HepG2 (cell line): ENCODE measurements at regions not wholly inside any gene's neighbourhood (a gene's known extent, or its start where the extent isn't known, plus 50 kb on each side); places are given as distances from the start of the nearest gene placed in this dataset.

Experiments used
- ATAC-seq: fragments of 200-7000 bp; cut with Tn5 transposase; 3 replicates; pipeline ENCODE4 v1.9.1; 2020; ENCODE audit warnings: mild to moderate bottlenecking, moderate library complexity
- BruUV-seq: library from RNA; stranded (reverse); fragments of 400-500 nt; replicated peaks from 2 replicates; lab custom pipeline; 2021; lab: Mats Ljungman, UMichigan
- CTCF ChIA-PET: fragments of 300-600 bp; formaldehyde crosslinking; extraction: SDS; loops from one replicate; lab custom pipeline; 2021; ENCODE audit warnings: low total read pairs, inconsistent platforms, low intra/inter-chr PET ratio; lab: Yijun Ruan, JAX
- POLR2A ChIA-PET: fragments of 350-600 bp; sonication (Branson Sonifier 250); formaldehyde crosslinking; loops from one replicate; lab custom pipeline; 2020; ENCODE audit warnings: antibody characterized with exemption, inconsistent platforms; lab: Yijun Ruan, JAX
- DNase-seq: peaks from one replicate; pipeline ENCODE4 v3.0.0-alpha.2; 2015; ENCODE audit warnings: low spot score
- FAIRE-seq: peaks from 3 replicates; lab custom pipeline; 2011; peaks lifted over from hg19 to GRCh38; lab: Jason Lieb, UNC
- H2AFZ ChIP-seq: one replicate; pipeline ENCODE4 v1.6.1; 2011; ENCODE audit warnings: low read length, inconsistent platforms
- H3K27ac ChIP-seq: fragments of 300-600 bp; 3 replicates; pipeline ENCODE4 v1.8.0; 2011; ENCODE audit warnings: mixed run types, mild to moderate bottlenecking, mixed read lengths, low read length, inconsistent platforms; ENCODE audit not compliant: insufficient read depth; ENCODE audit errors: extremely low read length
- H3K27me3 ChIP-seq, 2 experiments: fragments of 200-600 bp in 1 of 2; 2 replicates in 1 of 2; 3 replicates in 1 of 2; pipeline versions ENCODE4 v1.6.0 to v1.8.0; 2011; ENCODE audit warnings: low read length in 2 of 2, mild to moderate bottlenecking in 2 of 2, moderate library complexity in 2 of 2, inconsistent platforms in 1 of 2; ENCODE audit not compliant: insufficient read depth in 2 of 2, control insufficient read depth in 1 of 2
- H3K36me3 ChIP-seq, 2 experiments: fragments of 200-600 bp in 1 of 2; replicated peaks in 1 of 2; 2 replicates in 1 of 2; 3 replicates in 1 of 2; pipeline versions ENCODE4 v1.5.1 to v1.8.0; 2011; ENCODE audit warnings: low read length in 2 of 2, inconsistent platforms in 1 of 2; ENCODE audit not compliant: insufficient read depth in 2 of 2, control insufficient read depth in 1 of 2
- H3K4me1 ChIP-seq: 2 replicates; pipeline ENCODE4 v1.5.1; 2012; ENCODE audit warnings: low read length, inconsistent platforms; ENCODE audit not compliant: insufficient read depth
- H3K4me2 ChIP-seq: 2 replicates; pipeline ENCODE4 v1.6.0; 2011; ENCODE audit warnings: low read depth, low read length, inconsistent platforms
- H3K4me3 ChIP-seq, 3 experiments: fragments of 200-600 bp in 1 of 3; sonication (generic), shearing (Covaris generic) in 1 of 3; replicated peaks in 1 of 3; 2 replicates each; pipeline ENCODE4 v1.5.1; 2011 to 2016; ENCODE audit warnings: low read length in 3 of 3, inconsistent platforms in 2 of 3, low read depth in 2 of 3, mild to moderate bottlenecking in 2 of 3, control low read depth in 1 of 3, mixed read lengths in 1 of 3; ENCODE audit not compliant: insufficient read depth in 1 of 3
- H3K79me2 ChIP-seq: one replicate; pipeline ENCODE4 v1.6.1; 2011; ENCODE audit warnings: low read length, inconsistent platforms; ENCODE audit not compliant: insufficient read depth
- H3K9ac ChIP-seq: 2 replicates; pipeline ENCODE4 v1.6.0; 2011; ENCODE audit warnings: mild to moderate bottlenecking, low read depth, low read length, inconsistent platforms; ENCODE audit not compliant: insufficient read depth
- H3K9me3 ChIP-seq: 2 replicates; pipeline ENCODE4 v1.5.1; 2012; ENCODE audit warnings: mild to moderate bottlenecking, low read length
- H4K20me1 ChIP-seq: 2 replicates; pipeline ENCODE4 v1.6.0; 2011; ENCODE audit warnings: inconsistent platforms, mild to moderate bottlenecking, low read length, moderate library complexity; ENCODE audit not compliant: insufficient read depth
- CAMTA2 ChIP-seq: sonication (generic); formaldehyde crosslinking; IDR thresholded peaks from 2 replicates; pipeline ENCODE4 v1.4.0; 2020; ENCODE audit warnings: mild to moderate bottlenecking, missing genetic modification reagents, borderline replicate concordance
- KDM2A ChIP-seq: sonication (generic); formaldehyde crosslinking; IDR thresholded peaks from 2 replicates; pipeline ENCODE4 v1.4.0; 2020; ENCODE audit warnings: low read depth, missing genetic modification reagents, borderline replicate concordance
- MAFK ChIP-seq, 2 experiments: IDR thresholded peaks in 1 of 2; conservative IDR thresholded peaks in 1 of 2; 2 replicates each; pipeline ENCODE4 v1.6.1; 2011; ENCODE audit warnings: improper control_type of control experiment in 2 of 2, low read length in 2 of 2
- NFYB ChIP-seq: sonication (generic); formaldehyde crosslinking; IDR thresholded peaks from 2 replicates; pipeline ENCODE4 v1.4.0; 2020; ENCODE audit warnings: missing genetic modification reagents
- RFXAP ChIP-seq: sonication (generic); formaldehyde crosslinking; IDR thresholded peaks from 2 replicates; pipeline ENCODE4 v1.4.0; 2020; ENCODE audit warnings: missing genetic modification reagents, borderline replicate concordance
- ZNF552 ChIP-seq: sonication (generic); formaldehyde crosslinking; IDR thresholded peaks from 2 replicates; pipeline ENCODE4 v1.9.0; 2022; ENCODE audit warnings: missing genetic modification reagents, mild to moderate bottlenecking, borderline replicate concordance
- ZNF572 ChIP-seq: sonication (generic); formaldehyde crosslinking; IDR thresholded peaks from 2 replicates; pipeline ENCODE4 v1.5.1; 2020; ENCODE audit warnings: mild to moderate bottlenecking, missing genetic modification reagents
- ZNF576 ChIP-seq: sonication (generic); formaldehyde crosslinking; IDR thresholded peaks from 2 replicates; pipeline ENCODE4 v1.4.0; 2020; ENCODE audit warnings: mild to moderate bottlenecking, missing genetic modification reagents
- WGBS: methylation state at CpG from one replicate; pipeline ENCODE4 v1.1.6; 2017; ENCODE audit warnings: low lambda C conversion rate; 5-methylcytosine and 5-hydroxymethylcytosine counted together
- in situ Hi-C: cut with HindIII; loops from 2 replicates; pipeline ENCODE4 v1.10.0; 2017; ENCODE audit warnings: low pct_unique_long_range_greater_than_20kb; ENCODE audit not compliant: extremely low pct_ligation_motif_present
- intact Hi-C: fragments of 100-400 bp; cut with micrococcal nuclease; formaldehyde crosslinking; loops from one replicate; pipeline ENCODE4 v1.10.0; 2022; ENCODE audit not compliant: unreplicated experiment
- TF ChIP-seq, protein P1 (sequence below): sonication (generic); formaldehyde crosslinking; IDR thresholded peaks from 2 replicates; pipeline ENCODE4 v1.4.0; 2020; ENCODE audit warnings: missing genetic modification reagents
- TF ChIP-seq, protein P2 (sequence below): sonication (generic); formaldehyde crosslinking; IDR thresholded peaks from 2 replicates; pipeline ENCODE4 v1.4.0; 2020; ENCODE audit warnings: mild to moderate bottlenecking, missing genetic modification reagents

DNA sequence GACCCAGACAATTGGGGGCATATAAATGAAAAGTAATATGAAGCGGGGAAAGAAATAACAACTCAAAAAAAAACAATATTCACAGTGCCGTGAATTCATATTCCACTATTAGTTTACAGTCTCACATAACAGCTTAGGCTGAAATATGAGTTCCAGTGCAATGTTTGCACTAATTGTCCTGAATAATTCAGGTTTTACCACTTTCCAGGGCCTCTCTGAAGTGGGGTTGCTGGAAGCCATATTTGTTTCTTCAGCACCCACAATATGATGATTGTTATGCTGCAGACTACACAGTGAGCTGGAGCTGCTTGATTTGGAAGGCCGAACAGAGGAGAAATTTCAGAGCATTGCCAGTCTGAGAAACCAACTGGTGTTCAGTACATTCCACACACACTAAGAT is 894.5 kb upstream of the ACVR2A start (continued):
- TF ChIP-seq, protein P1, sequence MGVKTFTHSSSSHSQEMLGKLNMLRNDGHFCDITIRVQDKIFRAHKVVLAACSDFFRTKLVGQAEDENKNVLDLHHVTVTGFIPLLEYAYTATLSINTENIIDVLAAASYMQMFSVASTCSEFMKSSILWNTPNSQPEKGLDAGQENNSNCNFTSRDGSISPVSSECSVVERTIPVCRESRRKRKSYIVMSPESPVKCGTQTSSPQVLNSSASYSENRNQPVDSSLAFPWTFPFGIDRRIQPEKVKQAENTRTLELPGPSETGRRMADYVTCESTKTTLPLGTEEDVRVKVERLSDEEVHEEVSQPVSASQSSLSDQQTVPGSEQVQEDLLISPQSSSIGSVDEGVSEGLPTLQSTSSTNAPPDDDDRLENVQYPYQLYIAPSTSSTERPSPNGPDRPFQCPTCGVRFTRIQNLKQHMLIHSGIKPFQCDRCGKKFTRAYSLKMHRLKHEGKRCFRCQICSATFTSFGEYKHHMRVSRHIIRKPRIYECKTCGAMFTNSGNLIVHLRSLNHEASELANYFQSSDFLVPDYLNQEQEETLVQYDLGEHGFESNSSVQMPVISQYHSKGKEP, result no peak
- TF ChIP-seq MAFK (conservative IDR thresholded peaks at IDR 0.05 in 1 of 2, IDR thresholded peaks at IDR 0.05 in 1 of 2; ENCODE audit: low read length in 2 of 2) (no peak), ZNF552 (CRISPR knock-in tag) (no peak), CAMTA2 (CRISPR knock-in tag) (no peak), KDM2A (CRISPR knock-in tag) (no peak)

GRCh38 chr2:146949400-146949799 is 895.4 kb upstream of the ACVR2A start:
- H3K9ac ChIP-seq, result no peak overlapping the region
- H2AFZ ChIP-seq, result no peak overlapping the region
- H3K4me3 ChIP-seq, result no peak overlapping the region
- DNase-seq (no peak), ATAC-seq (no peak), FAIRE-seq (no peak)
- H3K4me2 ChIP-seq, result no peak overlapping the region
- H3K27me3 ChIP-seq, result no peaks in the 10 kb centered on the region
- TF ChIP-seq RFXAP, result no peak
- no peak for TF ChIP-seq ZNF576
- TF ChIP-seq NFYB (CRISPR knock-in tag), result no peak
- no peak for TF ChIP-seq ZNF572 (CRISPR knock-in tag)
- TF ChIP-seq, protein P2, sequence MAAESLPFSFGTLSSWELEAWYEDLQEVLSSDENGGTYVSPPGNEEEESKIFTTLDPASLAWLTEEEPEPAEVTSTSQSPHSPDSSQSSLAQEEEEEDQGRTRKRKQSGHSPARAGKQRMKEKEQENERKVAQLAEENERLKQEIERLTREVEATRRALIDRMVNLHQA (CRISPR knock-in tag), result no peak
- in situ Hi-C loops (no loop called here), intact Hi-C loops (no loop called here)
- ChIA-PET POLR2A (no interaction called here), CTCF (no interaction called here)
- no peaks in the 10 kb centered on the region for H3K36me3 ChIP-seq
- BruUV-seq, result no TSS peak
- H3K4me1 ChIP-seq, result no peaks in the 10 kb centered on the region
- H3K79me2 ChIP-seq, result no peaks in the 10 kb centered on the region
- no peak overlapping the region for H3K27ac ChIP-seq
- 11% methylated on average over 2 of the region's 2 CpGs for WGBS
- H4K20me1 ChIP-seq, result no peaks in the 10 kb centered on the region
- H3K9me3 ChIP-seq, result no peaks in the 10 kb centered on the region
